ENCODE measurements at regions not wholly inside any gene's neighbourhood (a gene's known extent, or its start where the extent isn't known, plus 50 kb on each side); places are given as distances from the start of the nearest gene placed in this dataset.

- DNase-seq: no peak
Measured at GRCh38 chr17:69958063-69958462, 117.0 kb upstream of the KCNJ16 start.

DNA sequence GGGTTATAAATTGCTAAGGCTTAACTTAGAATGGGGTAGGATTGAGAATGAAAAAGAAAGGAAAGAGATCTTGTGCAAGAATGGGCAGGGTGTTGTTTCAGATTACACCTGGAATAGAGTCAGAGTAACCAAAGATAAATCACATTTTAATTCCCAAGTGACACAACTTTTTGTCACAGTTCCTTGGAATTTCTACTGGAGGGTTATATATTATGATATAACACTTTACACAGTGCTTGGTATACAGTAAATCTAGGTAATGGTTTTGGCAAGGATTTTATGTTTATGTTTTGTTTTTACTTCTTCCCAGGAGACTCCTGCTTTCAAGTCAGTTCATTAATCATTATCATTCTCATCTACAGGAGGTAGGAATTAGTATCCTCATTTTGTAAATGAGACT lies 115.7 kb upstream of the KCNJ16 start:
- no peak for DNase-seq

GRCh38 chr17:69960755-69961154 lies 114.3 kb upstream of the KCNJ16 start:
- no peak for DNase-seq

GRCh38 chr17:69961501-69962145 lies 113.4 kb upstream of the KCNJ16 start:
- DNase-seq: no peak

DNA sequence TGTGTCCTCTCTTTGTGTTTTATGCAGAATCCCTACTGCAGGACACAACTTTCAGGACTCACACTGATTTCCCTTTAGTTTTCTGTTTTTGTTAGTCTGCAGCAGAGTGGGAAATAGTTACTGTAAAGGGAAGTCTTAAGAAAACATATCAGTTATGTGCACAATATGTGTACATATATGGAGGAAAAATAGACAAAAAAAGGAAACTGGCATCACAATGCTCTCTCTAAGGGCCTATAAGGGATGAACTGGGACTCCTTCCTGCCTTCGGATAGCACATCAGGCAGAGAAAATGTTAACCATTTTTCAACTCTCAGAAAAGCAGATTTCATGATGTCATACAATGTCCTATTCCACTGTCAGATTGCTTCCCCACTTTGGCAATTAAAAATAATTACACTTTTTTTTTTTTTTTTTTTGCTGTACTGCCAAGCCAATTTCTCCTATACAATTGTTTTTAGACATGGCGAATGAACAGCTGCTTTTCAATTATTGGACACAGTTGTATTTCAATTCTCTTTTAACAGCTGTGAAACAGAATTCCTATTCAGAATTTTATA lies 112.5 kb upstream of the KCNJ16 start:
- DNase-seq: no peak

- DNase-seq: peak; percentile 65
Measured at GRCh38 chr17:69967910-69968411, 107.1 kb upstream of the KCNJ16 start.

DNA sequence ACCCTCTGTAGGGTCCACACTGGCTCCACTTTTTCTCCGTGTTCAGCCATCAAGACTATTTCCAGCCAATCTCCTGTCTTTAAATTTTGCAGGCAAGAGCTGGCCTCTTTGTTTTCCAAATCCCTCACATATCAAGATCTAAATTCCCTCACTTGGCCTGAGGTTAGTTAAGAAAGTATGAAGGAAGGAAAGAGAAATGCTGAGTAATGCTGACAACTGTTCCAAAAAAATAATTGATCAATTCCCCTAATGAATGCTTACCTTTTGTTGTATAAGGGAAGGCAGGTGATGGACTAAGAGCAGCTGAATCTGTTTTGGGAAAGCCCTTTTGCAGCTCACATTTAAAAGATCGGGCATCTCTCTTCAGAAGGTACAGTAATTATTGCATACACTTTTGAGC lies 105.1 kb upstream of the KCNJ16 start:
- no peak for DNase-seq

GRCh38 chr17:69972251-69972650 lies 102.8 kb upstream of the KCNJ16 start:
- no peak for DNase-seq

GRCh38 chr17:69975808-69976207 lies 99.2 kb upstream of the KCNJ16 start:
- no peak for DNase-seq

DNA sequence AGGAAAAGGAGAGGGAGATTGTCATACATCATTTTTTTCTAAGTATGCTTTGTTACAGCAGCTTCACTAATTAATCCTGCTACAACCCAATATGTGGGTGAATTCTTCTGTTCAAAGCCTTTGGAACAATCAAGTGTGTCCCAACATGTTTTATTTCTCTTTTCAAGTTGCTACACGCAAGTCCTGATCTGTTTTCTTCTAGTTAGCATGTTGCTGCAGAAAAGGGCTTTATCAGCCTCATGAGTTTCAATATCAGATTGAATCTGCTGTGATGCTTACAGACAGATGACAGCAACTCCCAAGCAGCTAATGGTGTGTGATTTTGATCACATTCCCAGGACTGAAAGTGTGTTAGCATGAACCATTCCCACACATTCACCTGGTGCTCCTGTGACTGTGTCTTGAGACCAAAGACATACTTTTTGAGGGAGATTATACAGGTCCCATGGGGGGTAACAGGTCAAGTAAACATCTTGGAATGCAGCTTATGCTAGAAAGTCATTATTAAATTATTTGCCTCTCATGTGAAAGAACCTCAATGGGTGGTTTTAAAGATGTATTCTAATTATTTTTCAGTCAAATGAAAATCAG lies 96.9 kb upstream of the KCNJ16 start:
- DNase-seq: no peak

DNA sequence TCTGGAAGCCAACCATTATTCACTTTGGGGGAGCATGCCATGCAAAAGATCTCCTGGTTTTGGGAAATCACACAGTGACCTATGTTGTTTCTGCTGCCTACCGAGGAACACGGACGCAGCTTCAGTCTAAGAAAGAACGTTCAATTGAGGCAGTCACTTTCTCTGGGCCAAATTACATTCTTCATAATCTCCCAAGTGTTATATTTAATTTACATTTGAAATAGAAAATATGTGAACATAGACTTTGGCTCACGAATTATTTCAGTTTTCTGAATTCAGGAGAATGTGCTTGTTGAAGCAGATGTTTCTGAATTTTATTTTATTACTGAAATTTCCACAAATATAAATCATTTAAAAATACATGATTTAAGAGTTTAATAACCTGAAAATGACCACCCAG lies 93.6 kb upstream of the KCNJ16 start:
- DNase-seq: no peak

- no peak for DNase-seq
Measured at GRCh38 chr17:69995476-69995875, 79.5 kb upstream of the KCNJ16 start.

DNA sequence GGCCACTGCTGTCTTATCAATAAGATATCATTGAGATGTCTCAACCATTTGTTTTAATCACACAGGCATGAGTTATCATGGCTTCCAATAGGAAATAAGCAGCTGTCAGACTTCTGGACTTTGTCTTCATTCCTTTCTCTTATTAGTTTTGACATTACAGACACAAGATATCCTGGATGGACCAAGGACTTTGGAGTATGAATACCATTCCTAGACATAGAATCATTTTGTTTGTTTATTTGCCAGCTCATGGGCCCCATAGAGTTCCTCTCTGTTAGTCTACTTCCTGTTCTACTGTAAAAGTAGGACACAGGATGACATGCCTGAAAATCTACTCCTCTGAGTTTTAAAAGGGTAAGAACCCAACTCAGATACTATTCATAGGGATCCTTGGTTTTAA lies 77.7 kb upstream of the KCNJ16 start:
- peak; percentile 89 for DNase-seq

DNA sequence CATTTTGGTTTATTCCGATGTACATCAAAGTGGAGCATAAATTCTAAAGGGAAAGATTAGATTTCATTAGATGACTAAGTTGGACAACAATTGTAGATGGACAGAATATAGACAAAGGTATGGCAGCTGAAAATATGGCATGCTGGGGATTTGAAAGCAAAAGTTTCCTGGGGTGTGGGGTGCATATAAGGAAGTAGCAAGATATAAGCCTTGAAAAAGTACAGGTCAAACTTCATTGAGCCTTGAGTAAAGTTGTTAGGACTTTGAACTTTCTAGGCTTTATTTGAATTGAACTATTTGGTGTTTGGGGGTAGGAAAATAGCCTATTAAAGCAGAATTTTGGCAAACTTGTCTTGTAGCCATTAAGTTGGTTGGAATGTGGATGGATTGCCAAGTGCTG lies 75.8 kb upstream of the KCNJ16 start:
- no peak for DNase-seq

- DNase-seq: peak; percentile 66
Measured at GRCh38 chr17:70006159-70006558, 68.9 kb upstream of the KCNJ16 start.

DNA sequence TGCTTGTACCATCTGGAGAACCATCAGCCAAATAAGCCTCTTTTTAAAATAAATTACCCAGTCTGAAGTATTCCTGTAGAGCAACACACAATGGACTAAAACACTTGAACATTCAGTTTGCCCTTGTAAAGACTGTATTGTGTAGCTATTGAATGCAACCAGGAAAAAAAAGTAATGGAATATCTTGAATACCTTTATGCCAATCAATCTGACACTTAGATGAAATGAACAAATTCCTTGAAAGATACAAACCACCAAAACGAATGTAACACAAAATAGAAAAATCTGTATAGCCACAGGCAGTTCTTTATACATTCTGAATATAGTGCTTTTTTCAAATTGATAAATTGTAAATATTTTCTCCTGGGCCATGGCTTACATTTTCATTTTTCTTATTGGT lies 63.3 kb upstream of the KCNJ16 start:
- DNase-seq: no peak

DNA sequence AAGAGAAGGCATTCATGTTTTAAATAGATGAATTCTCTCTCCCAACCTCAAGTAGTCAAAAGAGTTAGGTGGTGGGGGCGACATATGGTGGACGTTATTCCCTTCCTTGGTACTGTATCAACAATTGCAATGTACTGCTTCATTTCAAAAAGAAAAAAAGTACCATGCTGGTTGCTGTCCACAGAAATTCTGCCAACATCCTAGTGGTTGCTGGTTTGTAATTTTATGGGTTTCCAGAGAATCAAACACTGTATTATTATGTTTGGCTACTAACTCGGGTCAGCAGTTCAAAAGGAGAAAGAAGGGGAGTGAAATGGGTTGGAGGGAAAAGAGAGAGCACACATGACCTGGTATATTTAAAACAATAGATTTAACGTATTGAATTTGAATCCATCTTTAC lies 61.1 kb upstream of the KCNJ16 start:
- no peak for DNase-seq

DNA sequence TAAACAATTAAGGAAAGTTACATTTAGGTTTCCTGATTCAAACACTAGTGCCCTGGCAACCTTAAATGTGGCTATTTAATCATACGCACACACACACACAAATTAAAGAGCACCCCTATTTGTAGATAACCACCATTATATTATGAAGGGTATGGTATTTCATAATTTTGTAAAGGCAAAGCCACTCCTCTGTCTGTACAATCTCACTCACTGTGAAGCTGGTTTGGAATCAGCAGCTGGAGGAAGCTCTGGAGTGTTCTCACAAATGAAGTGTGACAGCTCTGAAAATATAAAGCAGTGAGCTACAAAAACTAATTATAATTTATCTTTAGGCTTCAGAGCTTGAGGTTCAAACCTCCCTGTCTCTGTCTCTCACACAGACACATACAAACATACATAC lies 57.9 kb upstream of the KCNJ16 start:
- no peak for DNase-seq

GRCh38 chr17:70017941-70018340 lies 57.1 kb upstream of the KCNJ16 start:
- DNase-seq: no peak

- no peak for DNase-seq
Measured at GRCh38 chr17:70021726-70022125, 53.3 kb upstream of the KCNJ16 start.

DNA sequence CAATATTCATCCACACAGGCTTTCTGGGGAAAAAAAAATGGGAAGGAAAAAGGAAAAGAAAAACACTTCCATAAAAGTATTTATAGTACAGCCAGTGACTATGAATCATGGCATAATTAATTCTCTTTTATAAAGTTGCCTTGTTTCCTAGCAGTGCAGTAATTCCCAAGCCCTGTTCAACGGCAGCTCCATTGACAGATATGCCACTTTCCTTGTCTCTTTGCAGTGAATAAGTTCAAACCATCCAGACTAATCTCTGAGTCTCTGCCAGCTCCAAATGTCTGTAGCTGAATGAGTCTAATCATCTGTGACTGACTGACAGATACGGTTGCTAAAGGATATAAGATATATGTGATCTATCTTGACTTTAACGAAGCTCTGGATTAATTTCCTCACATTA lies 52.9 kb upstream of the KCNJ16 start:
- DNase-seq: no peak

DNA sequence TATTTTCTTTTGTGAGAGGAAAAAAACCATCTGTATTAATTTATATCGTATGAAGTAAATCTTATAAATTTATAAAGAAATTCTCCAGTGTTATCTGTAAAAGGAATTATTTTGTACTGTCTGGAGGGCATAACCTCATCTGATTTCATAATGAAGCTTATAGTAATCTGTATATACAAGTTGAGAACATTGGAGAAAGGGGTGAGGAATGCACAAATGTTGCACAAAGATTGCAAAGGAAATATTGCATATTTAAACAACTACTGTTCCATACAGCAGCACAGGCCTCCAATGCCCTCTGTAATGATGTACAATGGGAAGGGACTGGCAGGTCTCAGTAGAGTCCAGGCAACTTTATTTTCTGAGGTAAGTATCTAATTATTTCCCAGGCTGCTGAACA lies 50.8 kb upstream of the KCNJ16 start:
- no peak for DNase-seq

All from HCEC 1CT (cell line).